ENCODE measurements at regions not wholly inside any gene's neighbourhood (a gene's known extent, or its start where the extent isn't known, plus 50 kb on each side); places are given as distances from the start of the nearest gene placed in this dataset.

- Histone ChIP-seq H3K56ac (ENCODE audit: insufficient read length, low read depth, low read length) (no peak overlapping the region), H2BK20ac (ENCODE audit: low read depth, low read length, poor library complexity, severe bottlenecking) (no peak overlapping the region), H3K9me3 (ENCODE audit: control insufficient read depth, low read depth, low read length) (no peaks in the 10 kb centered on the region), H4K20me1 (ENCODE audit: control insufficient read depth, insufficient read depth, insufficient read length) (no peaks in the 10 kb centered on the region), H3K27me3 (ENCODE audit: insufficient read depth, low read length) (no peaks in the 10 kb centered on the region), H2BK12ac (ENCODE audit: insufficient read length, low read depth, low read length) (no peak overlapping the region), H2AK5ac (ENCODE audit: insufficient read length, low read length) (no peak overlapping the region), H3K14ac (ENCODE audit: insufficient read depth, low read length) (no peak overlapping the region), H3K79me1 (ENCODE audit: insufficient read depth, low read depth, low read length, poor library complexity, severe bottlenecking) (no peaks in the 10 kb centered on the region), H3K27ac (ENCODE audit: insufficient read length, low read depth, low read length) (no peak overlapping the region), H3K79me2 (ENCODE audit: insufficient read depth, low read length) (no peaks in the 10 kb centered on the region), H4K5ac (ENCODE audit: insufficient read length, low read depth, low read length) (no peak overlapping the region), H4K91ac (ENCODE audit: insufficient read length, low read depth, low read length) (no peak overlapping the region), H2BK15ac (ENCODE audit: low read depth, low read length) (no peak overlapping the region), H3K9ac (ENCODE audit: extremely low read depth, insufficient read length, low read length) (no peak overlapping the region), H2AFZ (ENCODE audit: low read length) (no peak overlapping the region), H3K23ac (ENCODE audit: insufficient read length, low read depth, low read length) (no peak overlapping the region), H3T11ph (ENCODE audit: low read length) (no peak overlapping the region), H2BK120ac (ENCODE audit: low read depth, low read length, poor library complexity, severe bottlenecking) (no peak overlapping the region), H3K23me2 (ENCODE audit: insufficient read length, low read depth, low read length, poor library complexity, severe bottlenecking) (no peaks in the 10 kb centered on the region), H3K4ac (ENCODE audit: low read depth, low read length) (no peak overlapping the region), H3K4me1 (ENCODE audit: insufficient read depth, low read length) (0 out of 2 replicates have a peak, but pooled peaks cover 2% of the 10 kb centered on the region), H2BK5ac (ENCODE audit: insufficient read length, low read length) (no peak overlapping the region), H4K8ac (replicated peaks; ENCODE audit: insufficient read length, low read depth, low read length) (no peak overlapping the region), H3K4me2 (ENCODE audit: insufficient read depth, insufficient read length, low read length) (no peak overlapping the region), H3K18ac (ENCODE audit: insufficient read length, low read depth, low read length) (no peak overlapping the region)
- DNase-seq, result no peak
- peaks cover 0 to 5% of the 10 kb centered on the region in 2 experiments; a peak in 3 of 5 replicates for H3K9me3 Mint-ChIP-seq
- no peaks in the 10 kb centered on the region; the same call in 1 of the 2 replicates for H3K27me3 Mint-ChIP-seq (ENCODE audit: low read depth)
- no peak for TF ChIP-seq CTCF (conservative IDR thresholded peaks at IDR 0.05)
- no peak overlapping the region for H3K4me3 Mint-ChIP-seq
- no peak overlapping the region for H3K27ac Mint-ChIP-seq
- H3K36me3 Mint-ChIP-seq (ENCODE audit: insufficient read depth in 1 of 3, low read depth in 3 of 3), result peaks cover 0 to 4% (median 3%) of the 10 kb centered on the region in 3 experiments; a peak in 1 of 7 replicates
- H3K4me1 Mint-ChIP-seq, result peaks cover 9 to 17% of the 10 kb centered on the region in 2 experiments
- no CpG with 5 or more reads among the region's 2 CpGs for WGBS (ENCODE audit: extremely low coverage, insufficient read length, low lambda C conversion rate)
Observed at GRCh38 chr13:33434676-33435075, 149.1 kb upstream of the STARD13 start.
